Esophagus squamous epithelium (tissue), 4 donors: ENCODE measurements at regions not wholly inside any gene's neighbourhood (a gene's known extent, or its start where the extent isn't known, plus 50 kb on each side); places are given as distances from the start of the nearest gene placed in this dataset.

Source experiments
- CTCF ChIP-seq, 6 experiments: fragments of 450-650 bp in 4 of 6; fragments of 200-600 bp in 2 of 6; sonication (generic) in 2 of 6; IDR thresholded peaks; one replicate each; pipeline ENCODE4 v1.5.1; 2016 to 2019; ENCODE audit warnings: antibody characterized with exemption in 6 of 6, mild to moderate bottlenecking in 4 of 6, moderate library complexity in 4 of 6
- POLR2A ChIP-seq, 4 donors: fragments of 450-650 bp; IDR thresholded peaks; one replicate each; pipeline ENCODE4 v1.6.1; 2017; ENCODE audit warnings: antibody characterized with exemption in 4 of 4, mild to moderate bottlenecking in 4 of 4, moderate library complexity in 3 of 4

GRCh38 chr5:2852446-2852845 is 101.0 kb upstream of the IRX2 start:
- TF ChIP-seq CTCF (IDR thresholded peaks at IDR 0.05): no peak
- no peak for TF ChIP-seq POLR2A (IDR thresholded peaks at IDR 0.05)
